ENCODE measurements at regions not wholly inside any gene's neighbourhood (a gene's known extent, or its start where the extent isn't known, plus 50 kb on each side); places are given as distances from the start of the nearest gene placed in this dataset.

- no peak for TF ChIP-seq CTCF (IDR thresholded peaks at IDR 0.05; ENCODE audit: borderline replicate concordance, extremely low read depth, low read length, poor library complexity, severe bottlenecking)
- TF ChIP-seq EZH2 (IDR thresholded peaks at IDR 0.05; ENCODE audit: borderline replicate concordance, low read depth, low read length, severe bottlenecking): no peak
These were observed 197.8 kb upstream of the HMCN1 start for GRCh38 chr1:185536165-185536920.
